GM18517 (cell line): ENCODE measurements at regions not wholly inside any gene's neighbourhood (a gene's known extent, or its start where the extent isn't known, plus 50 kb on each side); places are given as distances from the start of the nearest gene placed in this dataset.

Experiments used
- ATAC-seq: cut with Tn5 transposase; IDR thresholded peaks from one replicate; pipeline ENCODE4 v1.9.1; 2021; ENCODE audit warnings: mild to moderate bottlenecking, moderate library complexity; ENCODE audit not compliant: unreplicated experiment

GRCh38 chr14:35456261-35456660 lies 51.7 kb upstream of the NFKBIA start:
- ATAC-seq, result no peak

GRCh38 chr14:35458442-35458841 lies 53.9 kb upstream of the NFKBIA start:
- no peak for ATAC-seq

GRCh38 chr14:35459776-35460175 lies 55.2 kb upstream of the NFKBIA start:
- ATAC-seq, result no peak

GRCh38 chr14:35470755-35471154 lies 63.2 kb upstream of the INSM2 start:
- ATAC-seq, result no peak

GRCh38 chr14:35471803-35472202 lies 62.2 kb upstream of the INSM2 start:
- no peak for ATAC-seq

- ATAC-seq, result no peak
Observed at GRCh38 chr14:35474323-35474722, 59.6 kb upstream of the INSM2 start.

- peak; percentile 86 for ATAC-seq
Observed at GRCh38 chr14:35480119-35480769, 53.7 kb upstream of the INSM2 start.

- ATAC-seq, result no peak
Observed at GRCh38 chr14:35482994-35483515, 50.9 kb upstream of the INSM2 start.
